HCT116 (cell line): ENCODE measurements at regions not wholly inside any gene's neighbourhood (a gene's known extent, or its start where the extent isn't known, plus 50 kb on each side); places are given as distances from the start of the nearest gene placed in this dataset.

Experiments
- ATAC-seq: fragments of 200-7000 bp; cut with Tn5 transposase; 2 replicates; pipeline ENCODE4 v1.9.1; 2020; ENCODE audit warnings: mild to moderate bottlenecking, moderate library complexity
- BruUV-seq: library from RNA; stranded (reverse); fragments of 400-500 nt; replicated peaks from 2 replicates; lab custom pipeline; 2021; lab: Mats Ljungman, UMichigan
- CTCF ChIA-PET: fragments of 300-600 bp; sonication (Branson Sonifier 250); formaldehyde crosslinking; loops from one replicate; lab custom pipeline; 2021; ENCODE audit warnings: antibody characterized with exemption; lab: Charles Lee
- POLR2A ChIA-PET: fragments of 300-600, 350-600 bp; sonication (Branson Sonifier 250); formaldehyde crosslinking; loops from one replicate; lab custom pipeline; 2021; ENCODE audit warnings: antibody characterized with exemption; lab: Charles Lee
- RAD21 ChIA-PET, 2 experiments: fragments of 300-600 bp; sonication (Branson Sonifier 250); formaldehyde crosslinking; loops; one replicate each; lab custom pipeline; 2023; ENCODE audit warnings: low total read pairs in 2 of 2; ENCODE audit not compliant: uncharacterized antibody in 2 of 2, unreplicated experiment in 2 of 2, low non-redundant PET in 1 of 2; lab: Charles Lee
- DNase-seq: peaks from one replicate; pipeline ENCODE4 v3.0.0-alpha.2; 2010; ENCODE audit warnings: low read depth, low spot score
- H2AFZ ChIP-seq: fragments of 200-600 bp; shearing (Covaris generic), sonication (generic); 2 replicates; pipeline ENCODE4 v1.6.1; 2017; ENCODE audit warnings: low read depth, mixed run types, mixed read lengths, antibody characterized with exemption, low read length; ENCODE audit not compliant: poor library complexity, severe bottlenecking
- H3K27ac ChIP-seq: 2 replicates; pipeline ENCODE4 v1.5.1; 2012; ENCODE audit warnings: low read depth, low read length
- H3K27me3 ChIP-seq: fragments of 200-600 bp; sonication (generic); 2 replicates; pipeline ENCODE4 v1.6.1; 2016; ENCODE audit warnings: mixed run types, low read length, mixed read lengths; ENCODE audit not compliant: insufficient read depth
- H3K36me3 ChIP-seq, 2 experiments: fragments of 200-500 bp in 1 of 2; fragments of 200-600 bp in 1 of 2; sonication (Bioruptor generic) in 1 of 2; sonication (generic) in 1 of 2; 2 replicates each; pipeline versions ENCODE4 v1.5.1 to v1.6.1; 2014 to 2016; ENCODE audit warnings: low read length in 2 of 2, inconsistent platforms in 1 of 2, mixed read lengths in 1 of 2, mixed run types in 1 of 2; ENCODE audit not compliant: insufficient read depth in 2 of 2, control insufficient read depth in 1 of 2
- H3K4me1 ChIP-seq, 2 experiments: fragments of 200-600 bp in 1 of 2; sonication (generic) in 1 of 2; 2 replicates each; pipeline versions ENCODE4 v1.5.1 to v1.6.1; 2012 to 2017; ENCODE audit warnings: low read length in 2 of 2, inconsistent platforms in 1 of 2, mild to moderate bottlenecking in 1 of 2, mixed read lengths in 1 of 2, mixed run types in 1 of 2, moderate library complexity in 1 of 2; ENCODE audit not compliant: insufficient read depth in 2 of 2, control insufficient read depth in 1 of 2
- H3K4me2 ChIP-seq: fragments of 200-600 bp; sonication (generic); 2 replicates; pipeline ENCODE4 v1.6.1; 2017; ENCODE audit warnings: mixed run types, low read length, mixed read lengths
- H3K4me3 ChIP-seq, 2 experiments: fragments of 200-600 bp in 1 of 2; sonication (generic) in 1 of 2; replicated peaks in 1 of 2; 2 replicates each; pipeline ENCODE4 v1.5.1; 2011 to 2016; ENCODE audit warnings: low read length in 2 of 2, control low read depth in 1 of 2, low read depth in 1 of 2, mild to moderate bottlenecking in 1 of 2, mixed read lengths in 1 of 2, mixed run types in 1 of 2
- H3K79me2 ChIP-seq: fragments of 200-600 bp; sonication (generic); 2 replicates; pipeline ENCODE4 v1.6.1; 2017; ENCODE audit warnings: mild to moderate bottlenecking, mixed run types, low read length, moderate library complexity, mixed read lengths; ENCODE audit not compliant: insufficient read depth
- H3K9ac ChIP-seq: fragments of 200-600 bp; sonication (generic); 2 replicates; pipeline ENCODE4 v1.6.1; 2016; ENCODE audit warnings: low read length, mixed read lengths
- H3K9me2 ChIP-seq: fragments of 200-600 bp; sonication (generic), shearing (Covaris generic); 2 replicates; pipeline ENCODE4 v1.6.1; 2017; ENCODE audit warnings: mixed run types, mild to moderate bottlenecking, moderate library complexity; ENCODE audit not compliant: insufficient read depth
- H3K9me3 ChIP-seq, 2 experiments: fragments of 200-500 bp in 1 of 2; fragments of 200-600 bp in 1 of 2; sonication (Bioruptor generic) in 1 of 2; sonication (generic) in 1 of 2; 2 replicates each; pipeline ENCODE4 v1.6.1; 2014 to 2017; ENCODE audit warnings: low read length in 2 of 2, mixed read lengths in 2 of 2, inconsistent platforms in 1 of 2, low read depth in 1 of 2, mild to moderate bottlenecking in 1 of 2, mixed run types in 1 of 2, moderate library complexity in 1 of 2; ENCODE audit not compliant: control insufficient read depth in 1 of 2, insufficient read depth in 1 of 2
- H4K20me1 ChIP-seq: fragments of 200-600 bp; sonication (generic), shearing (Covaris generic); 2 replicates; pipeline ENCODE4 v1.6.1; 2017; ENCODE audit warnings: mixed run types, mild to moderate bottlenecking, moderate library complexity; ENCODE audit not compliant: insufficient read depth
- CEBPB ChIP-seq: IDR thresholded peaks from 2 replicates; pipeline ENCODE4 v1.6.1; 2012; ENCODE audit warnings: low read depth
- CTCF ChIP-seq, 3 experiments: fragments of 200-600 bp in 1 of 3; sonication (generic) in 1 of 3; IDR thresholded peaks in 2 of 3; conservative IDR thresholded peaks in 1 of 3; 2 replicates each; pipeline ENCODE4 v1.5.1; 2012 to 2017; ENCODE audit warnings: low read depth in 2 of 3, low read length in 2 of 3, antibody characterized with exemption in 1 of 3, borderline replicate concordance in 1 of 3, control low read depth in 1 of 3, mild to moderate bottlenecking in 1 of 3, mixed read lengths in 1 of 3, mixed run types in 1 of 3, moderate library complexity in 1 of 3; ENCODE audit not compliant: insufficient read depth in 1 of 3
- EZH2 ChIP-seq: fragments of 200-600 bp; sonication (generic); IDR thresholded peaks from 2 replicates; pipeline ENCODE4 v1.6.1; 2017; ENCODE audit warnings: antibody characterized with exemption, mixed run types
- FOSL1 ChIP-seq: IDR thresholded peaks from 2 replicates; pipeline ENCODE4 v1.6.1; 2012; ENCODE audit warnings: low read depth
- JUND ChIP-seq: IDR thresholded peaks from 2 replicates; pipeline ENCODE4 v1.6.1; 2012
- MAX ChIP-seq: IDR thresholded peaks from 2 replicates; pipeline ENCODE4 v1.6.1; 2012
- ZBTB33 ChIP-seq: IDR thresholded peaks from 2 replicates; pipeline ENCODE4 v1.6.1; 2011; ENCODE audit warnings: mild to moderate bottlenecking, low read length, moderate library complexity; ENCODE audit not compliant: insufficient replicate concordance; ENCODE audit errors: extremely low read depth
- ZNF274 ChIP-seq: fragments of 200-500 bp; sonication (Bioruptor generic); IDR thresholded peaks from 2 replicates; pipeline ENCODE4 v1.6.1; 2014; ENCODE audit warnings: mild to moderate bottlenecking, low read depth, low read length, inconsistent platforms
- intact Hi-C: fragments of 100-400 bp; cut with micrococcal nuclease; formaldehyde crosslinking; loops from 2 replicates; pipeline ENCODE4 v1.10.0; 2022

- H2AFZ ChIP-seq, result no peak overlapping the region
- no peaks in the 10 kb centered on the region for H3K27me3 ChIP-seq
- H3K79me2 ChIP-seq, result no peaks in the 10 kb centered on the region
- no peak for ATAC-seq
- ChIA-PET POLR2A (no interaction called here), CTCF (no interaction called here)
- no peaks in the 10 kb centered on the region for H3K4me1 ChIP-seq
- no peak overlapping the region for H3K27ac ChIP-seq
- H3K36me3 ChIP-seq, result no peaks in the 10 kb centered on the region
- no peak for TF ChIP-seq CEBPB
- no peak for TF ChIP-seq MAX
- no peak for TF ChIP-seq FOSL1
- TF ChIP-seq ZBTB33, result no peak
- no peak for TF ChIP-seq ZNF274
- TF ChIP-seq, all 23 proteins: peak for 0
- intact Hi-C loops, result no loop called here
- Histone ChIP-seq H3K4me3 (no peak overlapping the region), H3K9me3 (no peaks in the 10 kb centered on the region), H4K20me1 (no peaks in the 10 kb centered on the region), H3K9ac (no peak overlapping the region), H3K4me2 (no peak overlapping the region), H3K9me2 (no peaks in the 10 kb centered on the region)
- BruUV-seq, result no TSS peak
- RAD21 ChIA-PET, result no interaction called here
- DNase-seq, result no peak
These were observed 274.3 kb downstream of the USP25 start for GRCh38 chr21:16004086-16004485.

- H3K4me2 ChIP-seq, result no peak overlapping the region
- no peak overlapping the region for H3K9ac ChIP-seq
- POLR2A ChIA-PET, result no interaction called here
- intact Hi-C loops, result no loop called here
- BruUV-seq, result no TSS peak
- H3K79me2 ChIP-seq, result no peaks in the 10 kb centered on the region
- RAD21 ChIA-PET, result no interaction called here
- H3K9me2 ChIP-seq, result no peaks in the 10 kb centered on the region
- H3K36me3 ChIP-seq, result no peaks in the 10 kb centered on the region
- H3K9me3 ChIP-seq, result no peaks in the 10 kb centered on the region
- DNase-seq (no peak), ATAC-seq (no peak)
- H3K27me3 ChIP-seq, result no peaks in the 10 kb centered on the region
- TF ChIP-seq CTCF (IDR thresholded peaks at IDR 0.05 in 2 of 3, conservative IDR thresholded peaks at IDR 0.05 in 1 of 3; ENCODE audit: borderline replicate concordance in 1 of 3, insufficient read depth in 1 of 3, low read depth in 2 of 3, low read length in 2 of 3), result no peak
- no peak for TF ChIP-seq JUND
- no peak for TF ChIP-seq EZH2
- H4K20me1 ChIP-seq, result no peaks in the 10 kb centered on the region
- no peak overlapping the region for H3K27ac ChIP-seq
- CTCF ChIA-PET, result no interaction called here
- H3K4me3 ChIP-seq, result no peak overlapping the region
- H2AFZ ChIP-seq, result no peak overlapping the region
- no peaks in the 10 kb centered on the region for H3K4me1 ChIP-seq
These were observed 274.7 kb downstream of the USP25 start for GRCh38 chr21:16004523-16004922.
